GM23338 (cell line): ENCODE measurements at regions not wholly inside any gene's neighbourhood (a gene's known extent, or its start where the extent isn't known, plus 50 kb on each side); places are given as distances from the start of the nearest gene placed in this dataset.

Experiments
- CREB1 ChIP-seq: fragments of 250-450 bp; sonication (Bioruptor Pico); IDR thresholded peaks from 2 replicates; pipeline ENCODE4 v1.5.0; 2020; ENCODE audit warnings: low read depth, mild to moderate bottlenecking, moderate library complexity
- CTCF ChIP-seq, 2 experiments: fragments of 200-600 bp in 1 of 2; sonication (generic) in 1 of 2; conservative IDR thresholded peaks; 2 replicates each; pipeline versions ENCODE4 v1.5.1 to v1.6.1; 2016 to 2017; ENCODE audit warnings: antibody characterized with exemption in 2 of 2, low read depth in 2 of 2, mild to moderate bottlenecking in 2 of 2, moderate library complexity in 1 of 2
- EZH2 ChIP-seq: fragments of 200-600 bp; sonication (generic); IDR thresholded peaks from one replicate; pipeline ENCODE4 v1.8.0; 2017; ENCODE audit warnings: antibody characterized with exemption, mild to moderate bottlenecking, low read depth; ENCODE audit not compliant: unreplicated experiment
- EZH2phosphoT487 ChIP-seq: fragments of 200-600 bp; sonication (generic); IDR thresholded peaks from one replicate; pipeline ENCODE4 v1.8.1; 2018; ENCODE audit warnings: antibody characterized with exemption; ENCODE audit not compliant: unreplicated experiment
- JUNB ChIP-seq: IDR thresholded peaks from one replicate; pipeline ENCODE4 v1.6.1; 2016; ENCODE audit warnings: antibody characterized with exemption; ENCODE audit not compliant: unreplicated experiment
- NANOG ChIP-seq: IDR thresholded peaks from 2 replicates; pipeline ENCODE4 v1.6.1; 2016; ENCODE audit warnings: antibody characterized with exemption, borderline replicate concordance
- POLR2AphosphoS5 ChIP-seq: IDR thresholded peaks from 2 replicates; pipeline ENCODE4 v1.6.1; 2016; ENCODE audit warnings: antibody characterized with exemption, low read depth
- REST ChIP-seq: IDR thresholded peaks from one replicate; pipeline ENCODE4 v1.6.1; 2018; ENCODE audit warnings: antibody characterized with exemption; ENCODE audit not compliant: unreplicated experiment
- STAT1 ChIP-seq: IDR thresholded peaks from one replicate; pipeline ENCODE4 v1.6.1; 2016; ENCODE audit warnings: antibody characterized with exemption; ENCODE audit not compliant: unreplicated experiment
- ZNF114 ChIP-seq: fragments of 250-450 bp; sonication (Bioruptor Pico); IDR thresholded peaks from 2 replicates; pipeline ENCODE4 v1.5.0; 2020; ENCODE audit warnings: mild to moderate bottlenecking, moderate library complexity
- ZNF331 ChIP-seq: fragments of 250-450 bp; sonication (Bioruptor Pico); IDR thresholded peaks from 2 replicates; pipeline ENCODE4 v1.5.0; 2020; ENCODE audit warnings: low read depth, mild to moderate bottlenecking, moderate library complexity

GRCh38 chr19:29409076-29409862, 116.5 kb upstream of the VSTM2B start:
- TF ChIP-seq CTCF (conservative IDR thresholded peaks at IDR 0.05; ENCODE audit: low read depth in 2 of 2) = no peak
- TF ChIP-seq EZH2 = no peak
- TF ChIP-seq EZH2phosphoT487 = no peak
- no peak for TF ChIP-seq REST
- TF ChIP-seq CREB1 (CRISPR knock-in tag) = no peak
- no peak for TF ChIP-seq POLR2AphosphoS5
- TF ChIP-seq ZNF114 (CRISPR knock-in tag) = no peak
- TF ChIP-seq ZNF331 = no peak
- no peak for TF ChIP-seq JUNB
- no peak for TF ChIP-seq NANOG
- no peak for TF ChIP-seq STAT1
